HG02623 (cell line): ENCODE measurements at regions not wholly inside any gene's neighbourhood (a gene's known extent, or its start where the extent isn't known, plus 50 kb on each side); places are given as distances from the start of the nearest gene placed in this dataset.

Experiments
- ATAC-seq: cut with Tn5 transposase; IDR thresholded peaks from one replicate; pipeline ENCODE4 v1.9.1; 2021; ENCODE audit warnings: moderate library complexity; ENCODE audit not compliant: unreplicated experiment

GRCh38 chr19:28948026-28948425 lies 264.9 kb downstream of the UQCRFS1 start:
- ATAC-seq, result no peak

GRCh38 chr19:28943651-28944050 lies 269.3 kb downstream of the UQCRFS1 start:
- ATAC-seq, result no peak

DNA sequence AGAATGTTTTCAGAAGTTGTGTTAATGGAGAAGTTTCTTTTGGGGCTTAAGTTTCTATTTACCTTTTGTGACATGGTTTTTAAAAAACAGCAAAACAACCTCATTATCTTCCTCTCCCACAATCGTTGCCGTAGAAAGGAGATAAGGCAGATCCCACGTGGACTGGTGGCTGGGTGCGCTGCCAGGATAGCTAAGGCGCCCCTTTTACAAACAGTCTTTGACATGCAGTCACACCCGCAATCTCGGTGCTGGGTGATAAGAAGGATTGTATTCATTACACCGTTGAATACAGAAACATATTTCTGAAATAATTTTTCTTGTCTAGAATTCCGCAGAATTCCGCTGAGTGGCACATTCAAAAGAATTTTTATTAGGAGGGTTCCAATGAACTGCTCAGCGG lies 271.1 kb downstream of the UQCRFS1 start:
- ATAC-seq, result no peak

DNA sequence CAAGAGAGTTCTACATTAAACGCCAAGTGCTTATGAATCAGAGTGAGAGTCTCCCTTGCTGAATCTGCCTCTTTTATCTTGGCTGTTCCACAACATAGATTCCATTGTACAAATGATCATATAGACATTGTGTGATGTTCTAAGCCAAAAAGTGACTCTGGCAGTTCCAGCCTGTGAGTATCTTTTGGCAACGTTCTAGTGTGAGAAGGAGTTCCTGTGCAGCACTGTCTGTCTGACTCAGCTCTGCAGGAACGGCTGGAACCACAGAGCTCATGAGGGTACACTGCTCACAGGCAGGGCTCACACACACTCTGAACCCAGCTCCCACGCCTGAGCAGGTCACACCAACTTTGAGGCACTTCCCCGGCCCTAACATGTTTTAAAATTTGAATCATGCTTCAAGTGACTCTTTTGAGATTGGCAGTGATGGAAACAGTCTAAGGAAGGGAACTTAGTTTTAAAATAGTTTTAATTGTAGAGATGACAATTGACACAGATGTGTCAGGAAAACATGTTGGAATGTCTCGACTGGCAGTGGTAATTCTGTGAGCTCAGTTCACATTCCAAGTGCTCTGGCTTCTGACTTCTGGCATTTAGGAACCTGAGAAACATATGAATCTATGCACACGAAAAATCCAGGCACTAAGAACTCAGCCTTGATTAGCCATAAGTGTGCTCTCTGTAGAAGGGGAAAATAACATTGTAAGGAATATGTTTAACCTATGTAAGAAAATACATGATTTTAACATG lies 272.0 kb downstream of the UQCRFS1 start:
- no peak for ATAC-seq

DNA sequence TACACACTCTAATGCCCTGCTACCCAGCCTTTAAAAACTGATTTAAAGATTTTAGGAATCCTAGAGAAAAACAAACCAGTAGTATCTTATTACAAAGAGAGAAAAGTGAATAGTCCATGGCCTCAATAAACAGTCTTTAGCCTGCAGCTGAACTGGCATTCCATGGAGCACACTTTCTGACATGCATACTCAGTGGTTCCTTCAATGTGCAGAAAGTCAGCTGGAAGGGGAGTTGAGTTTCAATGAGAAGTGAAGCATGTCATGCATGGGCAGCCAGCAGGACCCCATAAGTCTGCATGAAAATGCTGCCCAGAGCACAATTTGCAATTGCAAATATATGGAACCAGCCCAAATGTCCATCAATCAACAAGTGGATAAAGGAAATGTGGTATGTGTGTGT lies 273.7 kb downstream of the UQCRFS1 start:
- ATAC-seq, result no peak

GRCh38 chr19:28936001-28936400 lies 276.9 kb downstream of the UQCRFS1 start:
- no peak for ATAC-seq

GRCh38 chr19:28934631-28935030 lies 278.3 kb downstream of the UQCRFS1 start:
- no peak for ATAC-seq

DNA sequence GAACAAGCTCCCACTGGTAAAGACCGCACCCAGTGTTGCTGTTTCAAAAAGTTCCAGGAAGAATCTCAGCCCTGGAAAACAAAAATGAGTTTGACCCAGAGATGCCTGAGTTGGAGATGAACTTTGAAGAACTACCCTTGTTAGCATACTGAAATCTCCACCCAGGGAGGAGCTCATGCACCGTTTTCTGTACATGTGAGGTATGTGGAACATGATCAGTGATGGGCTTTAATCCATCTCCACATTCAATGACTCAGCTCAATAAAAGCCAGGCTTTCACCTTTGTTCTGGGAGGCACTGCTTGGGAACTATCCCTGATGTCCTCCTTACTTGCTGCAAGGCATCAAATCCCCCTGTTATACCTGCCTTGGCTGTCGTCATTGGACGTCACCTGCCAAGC lies 279.9 kb downstream of the UQCRFS1 start:
- ATAC-seq, result no peak

GRCh38 chr19:28932446-28932845 lies 280.5 kb downstream of the UQCRFS1 start:
- no peak for ATAC-seq

DNA sequence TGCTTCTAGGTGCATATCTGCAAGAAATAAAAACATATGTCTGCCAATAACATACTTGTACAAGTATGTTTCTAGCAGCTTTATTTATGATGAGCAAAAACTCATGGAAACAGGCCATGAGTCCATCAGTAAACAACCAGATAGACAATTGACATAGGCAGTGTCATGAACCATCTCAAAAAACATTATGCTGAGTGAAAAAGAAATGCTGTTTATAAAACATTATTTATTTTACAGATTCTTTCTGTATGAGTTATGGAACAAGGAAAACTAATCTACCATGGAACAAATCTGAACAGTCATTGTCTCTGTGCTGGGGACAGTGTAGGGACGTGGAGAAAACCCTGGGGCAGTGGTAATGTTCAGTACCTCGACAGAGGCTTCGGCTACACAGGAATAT lies 283.9 kb downstream of the UQCRFS1 start:
- no peak for ATAC-seq

GRCh38 chr19:28927456-28927855 lies 285.5 kb downstream of the UQCRFS1 start:
- no peak for ATAC-seq

GRCh38 chr19:28920269-28921066 lies 292.5 kb downstream of the UQCRFS1 start:
- ATAC-seq, result no peak

DNA sequence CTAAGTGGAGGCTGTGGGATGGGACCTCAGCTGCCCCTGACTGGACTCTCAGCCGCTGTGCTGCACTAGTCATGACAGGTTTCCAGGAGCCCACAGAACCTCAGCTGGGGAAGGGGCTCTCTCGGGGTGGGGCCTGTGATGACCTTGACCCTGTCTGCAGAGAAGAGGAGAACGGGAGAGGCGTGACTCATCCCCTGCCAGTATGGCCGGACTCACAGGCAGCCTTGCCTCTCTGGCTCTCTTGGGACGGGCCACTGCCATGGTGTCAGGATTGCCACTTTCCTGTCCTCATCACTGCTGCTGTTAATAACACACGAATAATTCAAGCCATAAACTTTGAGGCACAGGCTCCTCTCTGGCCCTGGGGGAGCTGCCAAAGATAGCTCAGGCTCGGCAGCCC lies 295.3 kb downstream of the UQCRFS1 start:
- ATAC-seq, result no peak

- no peak for ATAC-seq
These were observed 297.1 kb downstream of the UQCRFS1 start for GRCh38 chr19:28915737-28916460.

DNA sequence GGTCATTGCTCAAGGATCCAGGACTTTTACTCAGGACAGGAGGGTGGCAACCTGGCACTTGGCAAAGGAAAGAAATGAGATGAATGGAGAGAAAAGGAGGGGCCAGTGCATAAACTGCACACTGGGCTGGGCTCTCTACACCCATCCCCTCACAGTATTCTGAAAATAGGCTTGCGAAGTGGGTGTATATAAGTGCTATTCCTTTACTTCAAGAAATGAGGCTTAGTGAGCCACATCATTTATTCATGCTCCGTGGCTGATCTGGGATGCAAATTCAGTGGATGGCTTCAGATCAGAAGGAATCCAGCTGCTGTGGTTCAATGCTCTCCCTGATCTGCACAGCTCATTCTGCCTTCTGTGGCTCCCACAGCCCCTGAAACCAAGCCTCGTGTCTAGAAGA lies 297.7 kb downstream of the UQCRFS1 start:
- ATAC-seq, result no peak

GRCh38 chr19:28914173-28914572 lies 298.8 kb downstream of the UQCRFS1 start:
- no peak for ATAC-seq

DNA sequence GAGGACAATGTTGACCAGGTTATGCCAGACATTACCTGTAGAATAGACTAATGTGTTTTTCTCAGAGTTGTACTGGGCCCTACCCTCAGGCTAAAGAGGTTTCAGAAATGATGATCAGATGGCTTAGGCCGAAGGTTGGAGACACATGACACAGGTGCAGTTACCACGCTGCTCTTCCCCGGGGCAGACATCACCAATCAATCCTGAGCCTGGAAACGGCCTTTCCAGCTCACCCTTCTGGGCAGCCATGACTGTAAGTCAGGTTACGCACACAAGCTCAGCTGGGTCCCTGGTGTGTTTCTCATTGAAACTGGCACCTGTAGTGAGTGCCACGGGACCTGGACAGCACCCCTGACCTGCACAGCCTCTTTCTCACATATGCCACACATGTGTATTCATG lies 299.3 kb downstream of the UQCRFS1 start:
- ATAC-seq, result no peak

DNA sequence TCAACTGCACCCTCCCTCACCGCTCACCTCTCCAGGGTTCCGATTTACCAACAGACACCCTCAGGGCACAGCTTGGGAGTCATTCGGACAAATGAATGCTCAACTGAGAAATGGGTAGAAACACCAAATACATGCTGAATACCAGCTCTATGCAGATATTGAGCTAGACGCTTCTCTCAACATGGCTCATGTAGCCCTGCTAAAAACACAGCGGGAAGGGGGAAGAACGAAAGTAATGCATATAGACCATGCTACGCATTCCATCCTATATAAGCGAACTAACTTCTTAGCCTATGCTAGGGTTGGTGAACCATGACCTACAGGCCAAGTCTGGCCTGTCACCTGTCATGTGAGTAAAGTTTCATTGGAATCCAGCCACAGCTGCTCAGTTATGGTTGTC lies 304.0 kb downstream of the UQCRFS1 start:
- ATAC-seq, result no peak

DNA sequence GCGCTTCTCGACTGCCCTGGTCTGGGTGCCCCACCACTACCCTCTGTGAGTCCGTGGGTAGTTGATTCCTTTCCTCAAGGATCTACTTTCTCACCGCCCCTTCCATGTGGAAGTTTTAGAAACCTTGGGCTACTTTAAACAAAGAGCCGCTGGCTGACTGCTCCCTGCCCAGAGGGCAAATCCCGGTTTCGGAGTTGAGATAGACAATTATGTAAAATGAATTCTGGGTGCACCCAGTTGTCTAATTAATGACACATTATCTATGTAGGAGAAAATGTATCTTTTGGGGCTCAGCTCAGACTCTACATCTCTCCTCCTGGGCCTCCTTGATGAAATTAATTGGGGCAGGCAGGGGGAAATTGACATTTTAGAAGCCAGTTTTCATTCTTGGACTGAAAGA lies 305.4 kb downstream of the UQCRFS1 start:
- no peak for ATAC-seq

GRCh38 chr19:28905996-28906395 lies 307.0 kb downstream of the UQCRFS1 start:
- no peak for ATAC-seq

- no peak for ATAC-seq
These were observed 313.2 kb downstream of the UQCRFS1 start for GRCh38 chr19:28899703-28900102.

GRCh38 chr19:28898249-28898648 lies 314.7 kb downstream of the UQCRFS1 start:
- no peak for ATAC-seq
